ENCODE measurements at regions not wholly inside any gene's neighbourhood (a gene's known extent, or its start where the extent isn't known, plus 50 kb on each side); places are given as distances from the start of the nearest gene placed in this dataset.

DNA sequence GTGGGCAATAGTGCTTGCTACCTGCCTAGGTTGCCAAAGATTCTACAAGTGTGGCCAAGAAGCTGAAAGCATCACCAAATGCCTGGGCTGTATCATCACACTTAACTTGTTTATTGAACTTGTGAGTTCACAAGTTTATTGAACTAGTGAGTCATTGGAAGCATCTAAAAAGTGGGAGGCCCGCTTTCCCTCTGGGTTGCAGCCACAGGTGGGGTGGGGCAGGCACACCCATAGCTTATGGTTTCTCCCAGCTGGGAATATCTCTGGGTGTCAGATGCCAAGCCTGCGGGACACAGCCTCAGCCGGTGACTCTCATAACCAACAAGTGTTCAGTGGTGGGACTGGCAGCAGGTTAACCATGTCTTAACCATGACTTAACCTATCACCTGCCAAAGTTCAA lies 145.9 kb upstream of the FAM13C start:
- DNase-seq (ENCODE audit: low read depth), result no peak
- TF ChIP-seq, protein P1, sequence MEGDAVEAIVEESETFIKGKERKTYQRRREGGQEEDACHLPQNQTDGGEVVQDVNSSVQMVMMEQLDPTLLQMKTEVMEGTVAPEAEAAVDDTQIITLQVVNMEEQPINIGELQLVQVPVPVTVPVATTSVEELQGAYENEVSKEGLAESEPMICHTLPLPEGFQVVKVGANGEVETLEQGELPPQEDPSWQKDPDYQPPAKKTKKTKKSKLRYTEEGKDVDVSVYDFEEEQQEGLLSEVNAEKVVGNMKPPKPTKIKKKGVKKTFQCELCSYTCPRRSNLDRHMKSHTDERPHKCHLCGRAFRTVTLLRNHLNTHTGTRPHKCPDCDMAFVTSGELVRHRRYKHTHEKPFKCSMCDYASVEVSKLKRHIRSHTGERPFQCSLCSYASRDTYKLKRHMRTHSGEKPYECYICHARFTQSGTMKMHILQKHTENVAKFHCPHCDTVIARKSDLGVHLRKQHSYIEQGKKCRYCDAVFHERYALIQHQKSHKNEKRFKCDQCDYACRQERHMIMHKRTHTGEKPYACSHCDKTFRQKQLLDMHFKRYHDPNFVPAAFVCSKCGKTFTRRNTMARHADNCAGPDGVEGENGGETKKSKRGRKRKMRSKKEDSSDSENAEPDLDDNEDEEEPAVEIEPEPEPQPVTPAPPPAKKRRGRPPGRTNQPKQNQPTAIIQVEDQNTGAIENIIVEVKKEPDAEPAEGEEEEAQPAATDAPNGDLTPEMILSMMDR (conservative IDR thresholded peaks at IDR 0.05; ENCODE audit: low read depth, low read length), result no peak

DNA sequence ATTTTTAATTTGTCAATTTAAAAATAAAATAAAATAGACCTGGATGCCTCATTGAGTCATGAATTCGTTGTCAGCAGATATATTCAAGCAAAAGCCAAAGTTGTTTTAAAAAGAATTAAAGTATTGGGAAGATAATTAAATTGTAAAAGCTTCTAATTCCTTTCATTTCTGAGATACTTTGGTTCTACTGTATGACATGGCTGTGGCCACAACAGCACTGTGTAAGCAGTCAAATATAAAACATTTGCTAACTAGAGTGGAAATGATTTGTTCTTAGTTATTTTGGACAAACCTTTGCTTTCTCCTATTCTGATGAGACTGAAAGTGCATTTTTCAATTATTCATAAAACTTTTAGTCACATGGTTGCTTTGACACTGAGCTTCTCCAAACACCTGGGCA lies 143.6 kb upstream of the FAM13C start:
- H3K4me3 ChIP-seq (ENCODE audit: low read length), result no peak overlapping the region
- DNase-seq (ENCODE audit: low read depth), result no peak
- TF ChIP-seq, protein P1 (conservative IDR thresholded peaks at IDR 0.05; ENCODE audit: low read depth, low read length), result no peak

More for the DNA sequence above, 145.9 kb upstream of the FAM13C start:
- H3K4me3 ChIP-seq (ENCODE audit: low read length), result no peak overlapping the region

DNA sequence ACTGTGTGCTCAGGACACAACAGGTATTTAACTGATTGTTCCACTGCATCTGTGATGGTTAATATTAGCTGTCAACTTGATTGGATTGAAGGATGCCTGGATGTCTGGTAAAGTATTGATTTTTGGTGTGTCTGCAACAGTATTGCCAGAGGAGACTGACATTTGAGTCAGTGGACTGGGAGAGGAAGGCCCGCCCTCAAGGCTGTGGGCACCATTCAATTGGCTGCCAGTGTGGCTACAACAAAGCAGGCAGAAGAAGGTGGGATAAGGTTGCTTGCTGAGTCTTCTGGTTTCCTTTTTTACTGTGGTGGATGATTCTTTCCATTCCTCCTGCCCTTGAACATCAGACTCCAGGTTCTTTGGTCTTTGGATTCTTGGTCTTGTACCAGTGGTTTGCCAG lies 137.1 kb upstream of the FAM13C start:
- no peak overlapping the region for H3K4me3 ChIP-seq (ENCODE audit: low read length)
- DNase-seq (ENCODE audit: low read depth), result no peak
- TF ChIP-seq, protein P1 (conservative IDR thresholded peaks at IDR 0.05; ENCODE audit: low read depth, low read length), result no peak

DNA sequence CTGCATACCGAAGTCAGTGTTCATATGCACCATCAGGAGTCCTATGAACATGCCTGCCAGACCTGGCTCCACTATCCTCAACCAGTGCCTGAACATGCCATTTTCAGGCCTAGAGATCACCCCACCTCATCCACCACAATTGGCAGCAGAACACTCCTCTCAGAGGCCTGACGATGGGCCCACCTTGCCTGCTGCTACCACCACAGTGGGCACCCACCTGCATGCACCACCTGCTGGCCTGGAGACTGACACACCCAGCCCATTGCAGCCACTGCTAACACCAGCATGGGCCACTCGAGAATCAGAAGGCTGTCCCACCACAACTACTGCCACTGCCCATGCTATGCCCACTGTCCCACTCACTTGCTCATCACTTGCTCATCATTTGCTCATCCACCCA lies 130.7 kb upstream of the FAM13C start:
- DNase-seq (ENCODE audit: low read depth), result no peak
- TF ChIP-seq, protein P1 (conservative IDR thresholded peaks at IDR 0.05; ENCODE audit: low read depth, low read length), result no peak
- no peak overlapping the region for H3K4me3 ChIP-seq (ENCODE audit: low read length)

DNA sequence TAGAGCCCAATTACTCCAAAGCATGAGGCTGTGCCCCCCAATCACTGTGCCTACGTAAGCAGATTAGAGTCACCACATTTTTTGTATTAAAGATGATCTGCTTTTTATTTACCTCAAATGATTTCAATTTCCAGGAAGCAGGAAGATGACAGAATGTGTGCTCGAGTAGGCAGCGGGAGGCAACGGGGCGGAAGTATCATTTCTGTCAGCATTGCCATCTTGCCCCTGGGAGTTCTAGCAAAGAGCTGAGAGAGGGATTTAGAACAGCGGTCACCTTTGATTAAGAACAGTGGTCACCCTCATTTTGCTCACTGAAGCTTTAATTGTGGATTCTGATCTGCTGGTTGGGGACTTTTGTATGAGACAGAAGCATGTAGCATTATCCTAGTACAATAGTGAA lies 117.1 kb upstream of the FAM13C start:
- no peak overlapping the region for H3K4me3 ChIP-seq (ENCODE audit: low read length)
- TF ChIP-seq, protein P1 (conservative IDR thresholded peaks at IDR 0.05; ENCODE audit: low read depth, low read length), result no peak
- peak; percentile 20 for DNase-seq (ENCODE audit: low read depth)

DNA sequence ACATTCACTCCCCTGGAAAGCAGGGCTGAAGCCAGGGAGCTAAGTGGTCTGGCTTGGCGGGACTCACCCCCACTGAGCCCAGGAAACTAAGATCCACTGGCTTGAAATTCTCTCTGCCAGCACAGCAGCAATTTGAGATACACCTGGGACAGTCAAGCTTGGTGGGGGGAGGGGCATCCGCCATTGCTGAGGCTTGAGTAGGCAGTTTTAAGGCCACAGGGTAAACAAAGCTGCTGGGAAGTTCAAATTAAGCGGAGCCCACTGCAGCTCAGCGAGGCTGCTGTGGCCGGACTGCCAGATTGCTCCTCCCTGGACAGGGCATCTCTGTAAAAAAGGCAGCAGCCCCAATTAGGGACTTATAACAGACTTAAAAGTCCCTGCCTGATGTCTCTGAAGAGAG lies 108.2 kb upstream of the FAM13C start:
- DNase-seq (ENCODE audit: low read depth), result no peak
- TF ChIP-seq, protein P1 (conservative IDR thresholded peaks at IDR 0.05; ENCODE audit: low read depth, low read length), result no peak
- no peak overlapping the region for H3K4me3 ChIP-seq (ENCODE audit: low read length)

DNA sequence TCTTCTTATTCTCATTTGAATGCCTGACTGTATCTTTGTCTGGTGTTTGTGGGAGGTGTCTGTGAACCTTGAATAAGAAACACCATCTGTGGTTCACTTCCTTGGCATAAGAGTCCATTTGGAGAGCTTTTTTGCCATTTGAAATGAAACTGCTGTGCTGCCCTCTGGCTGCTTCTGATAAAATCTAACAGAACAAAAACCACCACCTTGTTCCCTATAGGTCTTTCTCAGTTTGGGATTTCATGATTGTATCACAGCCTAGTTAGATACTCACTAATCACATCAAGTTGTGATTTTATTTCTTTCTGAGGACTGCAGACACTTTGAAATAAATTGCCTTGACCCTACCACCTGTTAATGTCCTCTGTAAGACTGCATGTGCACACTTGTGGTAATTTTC lies 102.7 kb upstream of the FAM13C start:
- H3K4me3 ChIP-seq (ENCODE audit: low read length), result no peak overlapping the region
- TF ChIP-seq, protein P1 (conservative IDR thresholded peaks at IDR 0.05; ENCODE audit: low read depth, low read length), result peak; percentile 41
- no peak for DNase-seq (ENCODE audit: low read depth)

Measured in retinal pigment epithelial cell (primary cell).